Peyer's patch (tissue), 4 donors: ENCODE measurements at regions not wholly inside any gene's neighbourhood (a gene's known extent, or its start where the extent isn't known, plus 50 kb on each side); places are given as distances from the start of the nearest gene placed in this dataset.
"Not testable (repeated sequence)": the region's sequence is repeated elsewhere in the genome, so short reads cannot be mapped to it uniquely, and the experiment has no call there.

Experiments used
- DNase-seq, 3 donors: peaks; one replicate each; pipeline ENCODE4 v3.0.0-alpha.2; 2017 to 2019
- H3K27ac ChIP-seq, 4 donors: fragments of 200-600 bp; sonication (generic); one replicate each; pipeline ENCODE4 v1.5.1; 2016 to 2019
- H3K27me3 ChIP-seq, 2 donors: fragments of 200-600 bp; sonication (generic); one replicate each; pipeline ENCODE4 v1.5.1; 2019
- H3K36me3 ChIP-seq, 3 donors: fragments of 200-600 bp; sonication (generic); one replicate each; pipeline ENCODE4 v1.5.1; 2016 to 2019
- H3K4me1 ChIP-seq, 4 donors: fragments of 200-600 bp; sonication (generic); one replicate each; pipeline ENCODE4 v1.5.1; 2016 to 2019
- H3K4me3 ChIP-seq, 4 donors: fragments of 200-600 bp; sonication (generic); 1 replicate in 3 of 4; 2 replicates in 1 of 4; pipeline ENCODE4 v1.5.1; 2016 to 2019; ENCODE audit warnings: mild to moderate bottlenecking in 1 of 4
- H3K9me3 ChIP-seq, 4 donors: fragments of 200-600 bp; sonication (generic); one replicate each; pipeline ENCODE4 v1.5.1; 2016 to 2019; ENCODE audit warnings: mild to moderate bottlenecking in 1 of 4
- POLR2A ChIP-seq, 2 donors: fragments of 450-650 bp; IDR thresholded peaks; one replicate each; pipeline ENCODE4 v1.5.1; 2017; ENCODE audit warnings: antibody characterized with exemption in 2 of 2, mild to moderate bottlenecking in 2 of 2, moderate library complexity in 2 of 2
- TF ChIP-seq, protein P1 (sequence below), 6 experiments: fragments of 450-650 bp in 4 of 6; fragments of 200-600 bp in 2 of 6; sonication (generic) in 1 of 6; IDR thresholded peaks; one replicate each; pipeline ENCODE4 v1.5.1; 2017 to 2019; ENCODE audit warnings: antibody characterized with exemption in 6 of 6, mild to moderate bottlenecking in 3 of 6, moderate library complexity in 1 of 6

DNA sequence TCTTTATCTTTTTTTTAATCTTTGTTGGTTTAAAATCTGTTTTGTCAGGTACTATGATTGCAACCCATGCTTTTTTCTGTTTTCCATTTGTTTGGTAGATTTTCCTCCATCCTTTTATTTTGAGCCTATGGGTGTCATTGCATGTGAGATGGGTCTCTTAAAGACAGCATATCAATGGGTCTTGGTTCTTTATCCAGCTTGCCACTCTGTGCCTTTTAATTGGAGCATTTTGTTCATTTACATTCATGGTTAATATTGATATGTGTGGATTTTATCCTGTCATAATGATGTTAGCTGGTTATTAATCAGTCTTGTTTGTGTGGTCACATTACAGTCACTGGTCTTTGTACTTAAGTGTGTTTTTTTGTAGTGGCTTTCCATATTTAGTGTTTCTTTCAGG is 159.9 kb downstream of the CENPF start:
- no peaks in the 10 kb centered on the region for H3K36me3 ChIP-seq
- no peaks in the 10 kb centered on the region for H3K27me3 ChIP-seq
- TF ChIP-seq, protein P1, sequence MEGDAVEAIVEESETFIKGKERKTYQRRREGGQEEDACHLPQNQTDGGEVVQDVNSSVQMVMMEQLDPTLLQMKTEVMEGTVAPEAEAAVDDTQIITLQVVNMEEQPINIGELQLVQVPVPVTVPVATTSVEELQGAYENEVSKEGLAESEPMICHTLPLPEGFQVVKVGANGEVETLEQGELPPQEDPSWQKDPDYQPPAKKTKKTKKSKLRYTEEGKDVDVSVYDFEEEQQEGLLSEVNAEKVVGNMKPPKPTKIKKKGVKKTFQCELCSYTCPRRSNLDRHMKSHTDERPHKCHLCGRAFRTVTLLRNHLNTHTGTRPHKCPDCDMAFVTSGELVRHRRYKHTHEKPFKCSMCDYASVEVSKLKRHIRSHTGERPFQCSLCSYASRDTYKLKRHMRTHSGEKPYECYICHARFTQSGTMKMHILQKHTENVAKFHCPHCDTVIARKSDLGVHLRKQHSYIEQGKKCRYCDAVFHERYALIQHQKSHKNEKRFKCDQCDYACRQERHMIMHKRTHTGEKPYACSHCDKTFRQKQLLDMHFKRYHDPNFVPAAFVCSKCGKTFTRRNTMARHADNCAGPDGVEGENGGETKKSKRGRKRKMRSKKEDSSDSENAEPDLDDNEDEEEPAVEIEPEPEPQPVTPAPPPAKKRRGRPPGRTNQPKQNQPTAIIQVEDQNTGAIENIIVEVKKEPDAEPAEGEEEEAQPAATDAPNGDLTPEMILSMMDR (IDR thresholded peaks at IDR 0.05): no peak
- TF ChIP-seq POLR2A (IDR thresholded peaks at IDR 0.05): no peak
- H3K4me3 ChIP-seq: no peak overlapping the region
- H3K9me3 ChIP-seq: no peaks in the 10 kb centered on the region
- no peak overlapping the region for H3K27ac ChIP-seq
- H3K4me1 ChIP-seq: no peaks in the 10 kb centered on the region
- no peak for DNase-seq

DNA sequence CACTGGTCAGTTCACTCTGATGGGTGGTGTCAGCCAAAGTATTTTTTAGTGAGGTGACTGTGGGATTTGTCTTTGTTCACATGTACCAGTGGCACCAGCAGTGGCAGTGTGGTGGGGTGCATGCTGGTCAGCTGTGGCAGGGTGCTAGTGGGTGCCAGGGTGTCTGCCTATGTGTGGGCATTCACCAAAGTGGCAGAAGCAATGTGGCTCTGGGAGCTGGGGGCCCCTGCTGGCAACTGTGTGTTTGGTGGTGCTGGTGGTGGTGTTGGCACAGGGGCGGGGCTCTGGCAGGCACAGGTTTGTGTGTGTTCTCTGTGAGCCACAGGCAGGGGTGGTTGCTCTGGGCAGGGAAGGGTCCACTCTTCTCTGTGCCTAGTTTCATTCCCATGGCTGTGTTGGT is 161.5 kb downstream of the CENPF start:
- no peak overlapping the region for H3K27ac ChIP-seq
- no peak for DNase-seq
- no peaks in the 10 kb centered on the region for H3K4me1 ChIP-seq
- H3K36me3 ChIP-seq: no peaks in the 10 kb centered on the region
- H3K4me3 ChIP-seq: no peak overlapping the region
- no peaks in the 10 kb centered on the region for H3K9me3 ChIP-seq
- H3K27me3 ChIP-seq: no peaks in the 10 kb centered on the region
- TF ChIP-seq, protein P1 (IDR thresholded peaks at IDR 0.05): no peak
- no peak for TF ChIP-seq POLR2A (IDR thresholded peaks at IDR 0.05)

DNA sequence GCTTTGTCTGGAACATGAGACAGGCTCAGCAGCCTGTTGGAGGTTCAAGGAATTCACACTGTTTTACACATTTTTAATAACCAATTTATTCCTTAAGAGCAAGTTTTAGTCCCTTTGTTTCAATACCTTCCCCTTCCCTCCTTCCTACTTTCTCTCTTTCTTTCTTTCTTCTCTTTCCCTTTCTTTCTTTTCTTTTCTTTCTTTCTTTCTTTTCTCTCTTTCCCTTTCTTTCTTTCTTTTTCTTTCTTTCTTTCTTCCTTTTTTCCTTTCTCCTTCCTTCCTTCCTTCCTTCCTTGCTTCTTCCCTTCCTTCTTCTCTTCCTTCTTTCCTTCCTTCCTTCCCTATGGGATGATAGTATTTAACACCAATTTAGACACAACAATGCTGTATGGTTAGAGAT is 164.2 kb downstream of the CENPF start:
- H3K36me3 ChIP-seq: no peaks in the 10 kb centered on the region
- H3K27me3 ChIP-seq: no peaks in the 10 kb centered on the region
- no peak for TF ChIP-seq POLR2A (IDR thresholded peaks at IDR 0.05)
- TF ChIP-seq, protein P1 (IDR thresholded peaks at IDR 0.05): no peak
- no peak overlapping the region for H3K4me3 ChIP-seq
- H3K27ac ChIP-seq: no peak overlapping the region
- no peaks in the 10 kb centered on the region for H3K4me1 ChIP-seq
- DNase-seq: no peak
- no peaks in the 10 kb centered on the region for H3K9me3 ChIP-seq

DNA sequence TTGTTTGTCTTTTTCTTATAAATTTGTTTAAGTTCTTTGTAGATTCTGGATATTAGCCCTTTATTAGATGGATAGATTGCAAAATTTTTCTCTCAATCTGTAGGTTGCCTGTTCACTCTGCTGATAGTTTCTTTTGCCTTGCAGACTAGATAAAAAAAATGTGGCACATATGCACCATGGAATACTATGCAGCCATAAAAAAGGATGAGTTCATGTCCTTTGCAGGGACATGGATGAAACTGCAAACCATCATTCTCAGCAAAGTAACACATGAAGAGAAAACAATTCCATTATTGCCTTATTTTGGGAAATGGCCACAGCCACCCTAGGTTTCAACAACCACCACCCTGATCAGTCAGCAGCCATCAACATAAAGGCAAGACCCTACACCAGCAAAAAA is 166.7 kb downstream of the CENPF start:
- H3K4me1 ChIP-seq, H3K27me3 ChIP-seq, H3K9me3 ChIP-seq, H3K36me3 ChIP-seq, H3K4me3 ChIP-seq, H3K27ac ChIP-seq, DNase-seq: not testable (repeated sequence)

DNA sequence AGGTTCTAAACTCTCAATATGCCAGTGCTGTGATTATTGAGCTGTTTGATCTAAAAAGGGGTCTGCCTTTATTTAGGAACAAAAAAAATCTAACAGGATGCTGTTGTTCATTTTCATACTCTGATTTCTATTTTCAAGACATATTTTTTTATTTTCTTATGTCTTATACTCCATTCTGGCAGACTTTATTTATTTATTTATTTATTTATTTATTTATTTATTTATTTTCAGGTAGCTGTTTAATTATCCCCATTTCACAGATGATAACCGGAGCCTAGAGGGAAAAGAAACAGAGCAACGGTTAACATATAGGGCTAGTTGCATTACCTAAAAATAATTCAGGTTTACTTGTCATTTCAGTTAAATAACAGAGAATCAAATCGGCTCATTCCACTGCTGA is 174.4 kb downstream of the CENPF start:
- no peak for TF ChIP-seq POLR2A (IDR thresholded peaks at IDR 0.05)
- TF ChIP-seq, protein P1 (IDR thresholded peaks at IDR 0.05): no peak
- no peaks in the 10 kb centered on the region for H3K36me3 ChIP-seq
- H3K27ac ChIP-seq: no peak overlapping the region
- H3K4me3 ChIP-seq: no peak overlapping the region
- no peaks in the 10 kb centered on the region for H3K27me3 ChIP-seq
- no peak for DNase-seq
- no peaks in the 10 kb centered on the region for H3K4me1 ChIP-seq
- H3K9me3 ChIP-seq: no peaks in the 10 kb centered on the region

DNA sequence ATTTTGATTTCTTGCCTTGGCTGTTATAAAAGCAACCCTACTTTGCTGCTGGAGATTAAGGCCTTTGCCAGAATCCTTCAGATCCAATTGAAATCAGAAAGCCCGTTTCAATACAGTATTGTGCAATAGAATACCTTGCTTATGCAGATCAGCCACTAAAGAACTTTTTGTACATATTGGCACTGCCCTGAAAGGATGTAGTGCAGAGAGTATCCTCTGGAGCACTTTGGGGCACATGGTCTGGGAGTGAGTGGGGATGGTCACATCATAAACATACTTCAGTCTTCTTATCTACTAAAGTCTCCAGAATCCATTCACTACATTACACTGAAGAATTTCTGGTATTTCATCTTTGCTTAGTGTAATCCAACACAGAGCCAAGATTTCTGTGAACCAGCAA is 189.0 kb downstream of the CENPF start:
- no peak overlapping the region for H3K27ac ChIP-seq
- H3K27me3 ChIP-seq: no peaks in the 10 kb centered on the region
- DNase-seq: no peak
- H3K36me3 ChIP-seq: no peaks in the 10 kb centered on the region
- no peak for TF ChIP-seq POLR2A (IDR thresholded peaks at IDR 0.05)
- TF ChIP-seq, protein P1 (IDR thresholded peaks at IDR 0.05): no peak
- no peaks in the 10 kb centered on the region for H3K4me1 ChIP-seq
- no peak overlapping the region for H3K4me3 ChIP-seq
- H3K9me3 ChIP-seq: no peaks in the 10 kb centered on the region
